OCI-LY3 (cell line): ENCODE measurements at regions not wholly inside any gene's neighbourhood (a gene's known extent, or its start where the extent isn't known, plus 50 kb on each side); places are given as distances from the start of the nearest gene placed in this dataset.

Source experiments
- CTCF ChIP-seq: fragments of 200-600, 300-600 bp; sonication (generic); IDR thresholded peaks from 2 replicates; pipeline ENCODE4 v1.5.1; 2014; ENCODE audit warnings: antibody characterized with exemption, low read length, low read depth
- EZH2phosphoT487 ChIP-seq: fragments of 200-600 bp; shearing (Covaris generic); IDR thresholded peaks from 2 replicates; pipeline ENCODE4 v1.6.1; 2018; ENCODE audit warnings: antibody characterized with exemption, mixed run types, low read depth

GRCh38 chr20:22408521-22409402, 175.6 kb downstream of the FOXA2 start:
- TF ChIP-seq CTCF (no peak), EZH2phosphoT487 (no peak)
